NCI-H526 treated with DMSO at 0.1 percent for 48 hours (cell line): ENCODE measurements at regions not wholly inside any gene's neighbourhood (a gene's known extent, or its start where the extent isn't known, plus 50 kb on each side); places are given as distances from the start of the nearest gene placed in this dataset.
"Not testable (repeated sequence)": the region's sequence is repeated elsewhere in the genome, so short reads cannot be mapped to it uniquely, and the experiment has no call there.

ENCODE experiments used
- DNase-seq: peaks from one replicate; lab custom pipeline; 2025; lab: John Stamatoyannopoulos, UW

GRCh38 chr4:169934794-169935429 is 91.3 kb downstream of the MFAP3L start:
- DNase-seq = no peak

- no peak for DNase-seq
Measured at GRCh38 chr4:169933531-169933930, 92.7 kb downstream of the MFAP3L start.

GRCh38 chr4:169931964-169932363 is 94.2 kb downstream of the MFAP3L start:
- no peak for DNase-seq

- DNase-seq = not testable (repeated sequence)
Measured at GRCh38 chr4:169930755-169931154, 95.4 kb downstream of the MFAP3L start.

GRCh38 chr4:169927280-169927679 is 98.9 kb downstream of the MFAP3L start:
- no peak for DNase-seq

- no peak for DNase-seq
Measured at GRCh38 chr4:169925678-169926077, 100.5 kb downstream of the MFAP3L start.

- DNase-seq = no peak
Measured at GRCh38 chr4:169922632-169923276, 103.4 kb downstream of the MFAP3L start.

- DNase-seq = no peak
Measured at GRCh38 chr4:169921732-169922131, 104.5 kb downstream of the MFAP3L start.

GRCh38 chr4:169921237-169921636 is 105.0 kb downstream of the MFAP3L start:
- no peak for DNase-seq

- DNase-seq = not testable (repeated sequence)
Measured at GRCh38 chr4:169919194-169920124, 106.7 kb downstream of the MFAP3L start.

GRCh38 chr4:169915545-169915944 is 110.7 kb downstream of the MFAP3L start:
- DNase-seq = no peak

- DNase-seq = peak; percentile 17
Measured at GRCh38 chr4:169914866-169915265, 111.3 kb downstream of the MFAP3L start.

GRCh38 chr4:169912996-169913395 is 113.2 kb downstream of the MFAP3L start:
- DNase-seq = no peak

GRCh38 chr4:169909897-169910296 is 116.3 kb downstream of the MFAP3L start:
- DNase-seq = no peak

GRCh38 chr4:169909479-169909878 is 116.7 kb downstream of the MFAP3L start:
- DNase-seq = no peak

GRCh38 chr4:169907705-169908104 is 118.5 kb downstream of the MFAP3L start:
- DNase-seq = no peak

GRCh38 chr4:169906821-169907220 is 119.4 kb downstream of the MFAP3L start:
- no peak for DNase-seq

- no peak for DNase-seq
Measured at GRCh38 chr4:169906104-169906503, 120.1 kb downstream of the MFAP3L start.

- no peak for DNase-seq
Measured at GRCh38 chr4:169902658-169903345, 123.4 kb downstream of the MFAP3L start.

- DNase-seq = no peak
Measured at GRCh38 chr4:169900241-169900845, 125.9 kb downstream of the MFAP3L start.

GRCh38 chr4:169899295-169899694 is 126.9 kb downstream of the MFAP3L start:
- DNase-seq = no peak

- DNase-seq = no peak
Measured at GRCh38 chr4:169898095-169898494, 128.1 kb downstream of the MFAP3L start.
